NCI-H2029 (cell line): ENCODE measurements at regions not wholly inside any gene's neighbourhood (a gene's known extent, or its start where the extent isn't known, plus 50 kb on each side); places are given as distances from the start of the nearest gene placed in this dataset.

Experiments
- DNase-seq: peaks from one replicate; lab custom pipeline; 2025; lab: John Stamatoyannopoulos, UW

DNA sequence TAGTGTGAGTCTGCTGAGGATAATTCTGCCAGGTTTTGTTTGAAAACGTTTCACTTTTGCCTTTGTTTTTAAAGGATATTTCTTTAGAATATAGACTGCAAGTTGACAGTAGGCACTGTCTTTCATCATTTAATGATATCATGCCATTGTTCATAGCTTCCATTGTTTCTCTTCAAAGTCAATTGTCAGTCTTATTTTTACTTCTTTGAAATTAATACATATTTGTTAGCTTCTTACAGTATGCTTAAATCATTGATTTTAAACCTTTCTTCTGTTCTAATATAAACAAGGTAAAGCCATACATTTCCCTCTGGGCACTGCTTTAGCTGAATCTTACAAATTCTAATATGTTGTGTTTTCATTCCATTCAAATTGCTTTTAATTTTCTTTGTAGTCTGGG is 62.3 kb upstream of the PARVA start:
- DNase-seq = no peak

DNA sequence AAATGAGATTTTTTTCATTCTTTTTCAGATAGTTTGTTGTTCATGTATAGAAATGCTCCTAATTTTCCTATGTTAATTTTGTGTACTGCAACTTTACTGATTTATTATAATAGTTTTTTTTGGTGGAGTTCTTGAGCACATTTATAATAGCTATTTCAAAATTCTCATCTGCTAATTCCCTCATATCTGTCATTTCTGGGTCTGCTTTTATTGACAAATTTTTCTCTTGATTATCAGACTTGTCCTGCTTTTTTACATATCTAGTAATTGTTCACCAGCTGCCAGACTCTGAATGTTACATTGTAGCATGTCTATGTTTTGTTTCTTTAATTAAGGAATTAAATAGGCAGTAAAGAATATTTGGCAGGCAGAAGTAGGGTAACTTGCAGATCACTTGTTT is 60.9 kb upstream of the PARVA start:
- no peak for DNase-seq

DNA sequence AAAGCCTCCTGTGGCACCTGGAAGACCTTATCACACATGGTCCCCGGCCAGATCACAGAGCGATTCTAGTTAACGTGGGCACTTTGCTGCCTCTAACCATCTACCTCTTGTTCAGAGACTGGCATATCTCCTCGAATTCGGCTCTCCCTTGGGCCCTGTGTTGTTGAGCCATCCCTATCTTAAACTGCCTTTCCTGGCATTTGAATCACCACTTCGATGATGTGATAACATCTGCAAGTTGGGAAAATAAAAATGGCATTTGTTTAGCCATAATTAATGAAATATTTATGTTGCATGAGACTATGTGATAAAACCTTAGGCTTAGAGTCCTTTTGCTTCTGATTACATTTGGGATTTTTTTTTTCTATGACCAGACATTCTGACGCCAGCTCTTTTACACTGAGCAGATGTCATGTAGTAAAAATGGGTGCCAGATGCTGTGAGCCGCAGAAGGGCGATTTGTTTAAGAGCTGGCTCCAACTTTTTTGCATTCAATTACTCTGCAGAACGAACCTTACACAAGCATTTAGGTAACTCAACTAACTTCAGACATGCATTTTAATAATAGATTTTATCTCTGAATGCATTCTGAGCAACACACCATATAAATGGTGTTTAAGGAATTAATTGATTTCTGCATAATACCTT is 58.5 kb upstream of the PARVA start:
- peak; percentile 88 for DNase-seq

DNA sequence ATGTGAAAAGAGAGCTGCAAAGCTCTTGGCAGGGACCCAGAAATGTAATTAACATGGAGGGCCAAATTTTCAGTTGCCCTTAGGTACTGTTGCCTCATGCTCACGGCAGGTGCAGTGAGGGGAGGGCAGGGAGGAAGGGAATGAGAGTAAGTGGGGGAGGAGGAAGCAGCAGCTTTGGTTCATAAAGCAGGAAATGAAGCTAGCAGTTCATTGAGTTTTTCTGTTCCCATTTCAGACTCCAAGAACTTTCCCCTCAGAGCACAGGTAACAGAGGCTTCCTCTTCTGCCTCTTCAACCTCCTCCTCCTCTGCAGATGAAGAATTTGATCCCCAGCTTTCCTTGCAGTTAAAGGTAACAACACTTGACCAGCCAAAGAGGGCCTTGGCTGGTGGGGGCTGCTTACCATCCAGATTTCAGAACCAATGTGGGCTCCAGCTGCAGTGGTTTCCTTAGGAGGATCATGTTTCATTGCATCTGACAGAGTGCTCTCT is 57.9 kb upstream of the PARVA start:
- peak; percentile 95 for DNase-seq

DNA sequence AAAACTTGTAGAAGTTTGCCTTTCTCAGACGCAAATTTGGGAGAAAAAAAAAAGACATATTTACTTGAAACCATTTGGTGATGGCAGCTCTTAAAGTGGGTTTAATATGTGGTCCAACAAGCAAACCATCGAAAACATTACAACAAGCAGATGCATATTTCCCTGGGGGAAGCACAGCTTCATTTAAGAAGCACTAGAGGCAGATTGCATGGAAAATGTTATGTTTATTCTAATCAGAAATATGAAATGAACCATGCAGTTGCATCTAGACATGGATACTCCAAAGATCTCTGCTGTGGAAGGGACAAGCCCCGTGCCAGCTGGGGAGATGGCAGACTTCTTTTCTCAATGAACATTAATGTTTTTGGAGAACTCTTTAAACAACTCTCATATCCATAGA is 57.4 kb upstream of the PARVA start:
- DNase-seq = peak; percentile 51

DNA sequence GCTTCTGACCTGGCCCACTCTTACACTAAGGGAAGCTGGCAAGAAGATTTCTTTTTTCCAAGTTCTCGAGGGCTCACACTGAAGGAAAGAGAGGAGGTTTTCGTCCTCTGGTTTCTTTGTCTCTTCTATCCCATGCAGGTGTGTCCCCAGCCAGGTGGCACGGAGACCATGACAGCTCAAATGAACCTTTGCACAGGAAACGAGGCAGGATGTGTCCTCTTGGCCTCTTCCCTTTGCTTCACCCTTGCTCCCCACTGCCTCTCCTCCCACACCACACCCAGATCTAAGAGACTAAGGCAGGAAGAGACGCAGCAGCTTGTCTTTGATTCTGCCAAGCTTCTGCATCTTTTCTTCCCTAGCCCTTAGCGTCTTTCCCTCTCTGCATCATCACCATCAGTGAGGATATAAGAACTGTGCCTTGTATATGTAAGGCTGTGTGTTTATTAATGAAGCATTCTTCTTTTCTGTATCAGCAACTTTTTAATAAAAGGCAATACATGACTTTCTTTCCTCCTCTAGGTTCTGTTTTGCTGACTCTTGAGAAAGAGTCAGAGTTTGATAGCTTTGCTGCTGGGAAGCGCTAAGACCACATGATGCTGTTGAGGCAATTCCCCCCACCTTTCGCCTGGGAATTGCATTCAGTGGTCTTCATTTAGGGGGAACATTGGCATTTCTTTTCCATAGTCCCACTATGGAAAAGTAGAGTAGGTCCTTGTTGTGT is 56.0 kb upstream of the PARVA start:
- DNase-seq = no peak

DNA sequence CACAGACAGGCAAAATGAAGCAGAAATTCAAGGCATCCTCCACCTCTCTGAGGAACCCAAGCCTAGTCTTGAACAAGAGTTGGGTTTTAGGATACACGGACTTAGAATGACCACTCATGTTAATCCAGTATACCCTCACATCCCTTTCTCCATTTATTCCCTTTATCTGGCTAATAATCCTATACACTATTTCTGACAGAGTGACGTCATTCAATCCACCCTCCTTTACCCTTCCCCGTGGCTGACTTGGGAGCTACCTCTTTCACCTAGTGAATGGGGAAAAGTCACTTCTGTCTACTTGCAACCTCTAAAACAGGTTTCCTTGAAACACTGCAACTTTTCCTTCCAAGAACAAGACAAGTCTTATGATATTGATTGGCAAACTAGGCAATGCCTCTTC is 52.8 kb upstream of the PARVA start:
- DNase-seq = no peak
